Ammon's horn (tissue), 1 donor: ENCODE measurements at regions not wholly inside any gene's neighbourhood (a gene's known extent, or its start where the extent isn't known, plus 50 kb on each side); places are given as distances from the start of the nearest gene placed in this dataset.

Experiments
- DNase-seq: peaks from one replicate; pipeline ENCODE4 v3.0.0-alpha.2; 2016; ENCODE audit warnings: low spot score

DNA sequence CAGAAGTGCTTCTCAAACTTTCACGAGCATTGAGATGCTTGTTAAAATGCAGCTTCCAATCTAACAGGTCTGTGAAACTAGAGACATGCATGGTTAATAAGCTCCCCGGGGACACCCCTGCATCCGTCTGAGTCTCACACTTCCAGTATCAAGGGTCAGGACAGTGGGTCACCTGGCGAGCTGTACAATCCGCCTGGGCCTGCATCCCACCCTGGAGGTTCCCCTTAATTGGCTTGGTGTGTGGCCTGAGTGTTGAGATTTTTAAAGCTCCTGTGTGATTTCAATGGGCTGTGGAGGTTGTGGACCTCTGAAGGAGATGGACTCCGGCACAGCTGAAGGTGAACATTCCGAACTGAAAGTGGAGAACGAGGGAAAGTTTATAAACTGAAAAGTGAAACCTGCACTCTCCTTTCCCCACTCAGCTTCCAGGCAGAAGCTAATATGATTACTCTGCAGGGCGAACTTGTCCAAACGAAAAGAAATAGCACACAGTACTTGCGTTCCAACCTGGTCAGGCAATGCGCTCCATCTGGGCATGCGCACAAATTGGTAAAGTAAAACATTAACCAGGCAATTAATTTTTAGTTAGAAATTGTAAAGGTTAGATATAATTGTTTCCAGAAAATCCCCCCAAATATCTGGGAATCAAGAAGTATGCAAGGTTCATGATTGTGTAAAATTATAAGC is 191.7 kb upstream of the ALKAL2 start:
- no peak for DNase-seq

DNA sequence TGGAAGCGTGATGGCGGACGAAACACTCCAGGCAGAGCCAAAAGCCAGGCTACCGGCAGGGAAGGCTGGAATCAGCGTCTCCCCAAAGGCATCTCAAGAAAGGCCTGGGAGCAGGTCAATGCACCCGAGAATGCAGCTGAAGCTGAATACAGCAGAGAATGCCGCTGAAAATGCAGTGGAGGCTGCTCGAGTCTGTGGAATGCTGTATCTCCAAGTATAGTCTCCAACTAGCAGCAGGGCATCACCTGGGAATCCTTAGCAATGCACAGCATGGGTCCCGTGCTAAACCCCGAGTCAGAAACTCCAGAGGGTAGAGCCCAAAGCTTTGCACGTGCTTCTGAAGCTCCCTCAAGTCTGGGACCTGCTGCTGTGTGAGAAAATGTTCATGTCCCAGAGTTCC is 191.1 kb upstream of the ALKAL2 start:
- no peak for DNase-seq

DNA sequence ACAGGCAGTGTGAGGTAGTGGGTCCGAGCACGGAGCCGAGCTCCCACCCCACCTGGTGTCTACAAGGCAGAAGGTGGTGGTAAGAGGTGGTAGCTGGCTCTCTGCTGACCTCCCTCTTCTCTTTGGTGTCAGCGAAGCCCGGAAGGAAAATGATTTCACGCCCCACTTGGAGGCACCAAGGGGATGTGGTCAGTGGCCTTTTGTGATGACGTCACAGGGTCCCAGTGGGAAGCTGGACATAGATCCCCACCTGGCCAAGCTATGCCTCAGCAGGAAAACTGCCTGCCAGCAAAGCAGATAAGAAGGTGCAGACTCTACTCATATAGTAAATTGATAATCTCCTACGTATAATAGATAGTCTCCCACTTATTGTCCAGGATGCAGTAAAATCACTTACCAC is 183.7 kb upstream of the ALKAL2 start:
- DNase-seq, result no peak

DNA sequence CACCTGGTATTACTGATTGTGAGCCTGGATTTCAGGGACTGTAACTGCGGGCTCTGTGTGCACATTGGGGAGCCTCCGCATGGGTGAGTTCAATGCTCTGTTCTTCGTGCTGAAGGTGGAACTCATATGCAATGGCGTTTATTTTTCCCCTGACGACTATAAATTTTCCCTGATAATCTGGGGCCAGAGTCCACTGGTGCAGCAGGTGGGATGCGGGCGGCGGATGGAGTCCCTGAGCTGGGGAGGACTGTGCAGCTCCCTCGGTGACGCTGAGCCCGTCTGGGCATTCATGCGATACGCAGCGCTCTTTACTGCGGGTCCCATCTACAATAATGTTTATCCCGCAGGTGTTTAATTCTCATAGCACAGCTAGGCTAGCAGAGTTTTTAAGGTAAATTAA is 181.6 kb upstream of the ALKAL2 start:
- DNase-seq, result no peak

DNA sequence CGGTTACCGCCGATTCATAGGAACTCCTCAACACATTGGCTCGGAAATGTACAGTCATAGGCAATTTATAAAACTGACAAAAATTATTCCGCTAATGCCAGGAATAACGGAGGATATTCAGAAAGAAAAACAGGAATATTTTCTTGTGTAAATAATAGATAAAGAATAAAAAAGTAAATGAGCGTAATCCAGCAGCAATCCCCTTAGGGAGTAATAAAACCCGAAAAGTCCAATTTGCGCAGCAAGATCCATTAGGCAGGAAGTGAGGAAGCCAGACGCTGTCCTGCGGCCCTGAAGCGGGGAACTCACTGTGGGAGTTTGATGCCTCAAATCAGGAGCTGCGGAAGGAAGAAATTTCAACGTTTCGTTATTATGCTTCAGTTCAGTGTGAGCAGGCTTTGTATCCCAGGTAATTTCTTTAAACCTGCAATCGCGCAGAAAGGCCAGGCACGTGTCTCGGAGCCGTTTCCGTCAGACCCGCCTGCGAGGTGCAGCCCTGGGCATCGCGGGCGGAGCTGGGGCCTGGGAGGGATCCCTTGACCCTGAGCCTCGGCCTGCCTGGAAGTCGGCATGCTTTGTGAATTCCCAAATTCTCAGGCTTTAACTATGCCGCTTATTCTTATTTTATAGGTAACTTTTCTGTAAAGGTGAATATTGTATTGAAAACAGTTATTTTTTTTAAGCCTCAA is 180.9 kb upstream of the ALKAL2 start:
- no peak for DNase-seq

DNA sequence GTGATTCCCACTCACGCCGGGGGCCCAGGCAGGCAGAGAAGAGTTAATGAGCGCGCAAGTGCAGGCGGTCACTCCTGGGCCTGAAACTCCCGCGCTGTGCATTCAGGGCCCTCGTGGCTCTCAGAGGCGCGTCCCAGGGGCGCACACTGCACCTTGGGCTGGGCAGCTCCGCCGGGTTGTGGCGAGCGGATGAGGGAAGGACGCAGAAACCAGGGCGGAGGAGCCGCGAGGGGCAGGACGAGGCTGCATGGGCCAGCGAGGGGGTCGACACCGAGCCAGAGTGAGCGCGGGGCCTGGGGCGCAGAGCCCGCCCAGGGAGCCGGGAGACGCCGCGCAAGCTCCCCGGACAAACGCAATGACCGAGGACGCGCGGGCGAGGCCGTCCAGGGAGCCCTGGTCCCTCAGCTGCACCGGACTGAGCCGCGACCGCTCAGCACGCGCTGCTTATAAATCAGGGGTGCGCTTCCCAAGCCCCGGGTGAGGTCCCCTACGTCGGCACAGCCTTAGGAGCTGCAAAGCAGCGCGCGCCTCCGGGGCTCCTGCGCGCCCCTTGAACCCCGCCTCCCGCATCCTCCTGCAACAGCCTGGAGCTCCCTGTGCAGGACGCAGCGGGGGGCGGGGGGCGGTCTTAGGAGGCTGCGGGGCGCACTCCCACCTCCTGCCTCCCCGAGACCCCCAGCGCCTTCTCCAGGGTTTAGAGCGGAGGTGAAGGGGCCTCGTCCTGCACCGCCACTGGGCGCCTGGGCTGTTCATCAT is 180.2 kb upstream of the ALKAL2 start:
- DNase-seq, result no peak

DNA sequence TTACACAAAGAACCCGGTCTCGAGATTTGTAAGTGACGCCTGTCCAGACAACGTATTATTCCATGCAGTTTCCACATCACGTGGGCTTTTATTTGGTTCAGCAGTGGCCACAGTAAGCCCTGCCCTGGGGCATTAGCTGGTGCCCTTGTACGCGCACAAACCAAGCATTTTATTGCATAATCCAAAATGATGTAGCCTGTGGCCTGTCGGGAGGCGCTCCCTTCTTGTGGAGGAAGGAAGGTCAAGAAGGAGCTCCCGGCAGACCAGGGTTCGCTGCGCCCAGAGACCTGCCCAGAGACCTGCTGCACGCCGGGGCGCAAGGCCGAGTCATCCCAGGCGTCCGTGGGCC is 179.6 kb upstream of the ALKAL2 start:
- DNase-seq, result no peak

DNA sequence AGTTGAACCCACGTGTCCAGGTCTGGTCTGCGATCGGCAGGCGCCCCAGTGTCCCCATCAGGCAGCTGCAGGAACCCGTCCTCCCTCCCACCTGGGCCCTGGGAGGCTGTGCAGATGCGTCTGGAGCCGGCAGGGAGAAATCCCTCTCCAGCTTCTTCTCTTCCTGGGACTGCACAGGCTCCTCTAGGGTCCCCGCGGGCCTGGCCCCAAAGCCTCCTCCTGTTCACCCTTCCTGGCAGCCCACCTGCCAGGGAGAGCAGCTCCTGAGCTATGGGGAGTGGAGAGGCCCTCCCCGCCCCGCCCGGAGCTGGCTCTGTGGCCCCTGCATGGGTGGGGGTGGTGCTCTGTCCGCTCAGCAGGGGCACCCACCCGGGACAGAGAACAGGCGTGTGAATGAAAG is 179.2 kb upstream of the ALKAL2 start:
- DNase-seq, result no peak

DNA sequence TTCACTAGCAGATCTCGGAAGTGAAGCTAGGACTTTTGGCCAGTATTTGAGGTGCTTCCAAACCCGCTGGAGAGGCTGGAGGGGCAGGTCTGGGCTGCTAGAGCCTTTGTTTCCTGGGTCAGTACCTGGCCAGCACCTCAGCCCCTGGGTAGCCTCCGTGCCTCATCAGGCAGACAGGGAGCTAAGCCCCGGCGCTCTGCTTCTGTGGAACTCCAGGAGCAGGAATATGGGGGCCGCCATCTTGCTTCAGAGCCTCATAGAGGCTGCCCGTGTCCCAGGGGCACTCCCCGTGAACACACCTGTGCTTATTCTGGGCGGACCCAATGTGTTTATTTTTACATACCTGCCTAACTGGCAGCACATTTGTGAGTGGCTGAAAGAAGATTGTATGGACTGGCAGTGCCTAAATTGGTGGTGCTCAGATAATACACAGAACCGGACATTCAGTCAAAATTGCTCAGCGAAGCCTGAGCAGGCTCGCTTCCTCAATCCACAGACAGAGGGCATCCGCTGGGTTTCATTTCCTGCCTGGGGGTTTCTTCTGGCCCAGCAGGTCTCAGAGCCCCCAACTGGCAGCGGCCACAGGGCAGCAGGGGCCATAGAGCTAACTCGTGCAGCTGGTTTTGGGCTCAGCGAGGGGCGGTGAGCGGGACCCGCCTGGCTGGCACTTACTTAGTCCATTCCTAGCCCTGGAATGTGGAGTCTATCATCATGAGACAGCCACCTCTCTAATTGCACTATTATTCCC is 176.8 kb upstream of the ALKAL2 start:
- DNase-seq, result no peak

DNA sequence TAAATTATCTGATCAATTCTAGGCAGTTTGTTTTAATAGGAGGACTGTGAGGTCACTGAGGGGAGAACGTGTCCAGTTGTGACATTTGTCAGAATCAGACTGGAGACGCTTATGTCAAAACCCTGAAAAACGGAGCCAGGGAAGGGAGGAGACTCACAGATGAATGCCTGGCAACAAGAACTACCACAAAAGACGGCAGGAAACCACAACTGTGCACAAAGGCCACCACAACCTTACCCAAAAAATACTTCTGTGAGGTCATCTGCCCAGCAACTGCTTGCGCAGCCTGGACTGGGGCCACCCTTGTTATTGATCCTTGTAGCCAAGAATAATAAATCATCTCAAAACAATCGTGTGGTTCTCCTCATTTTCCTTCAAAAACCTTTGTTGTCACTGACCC is 173.0 kb upstream of the ALKAL2 start:
- no peak for DNase-seq

DNA sequence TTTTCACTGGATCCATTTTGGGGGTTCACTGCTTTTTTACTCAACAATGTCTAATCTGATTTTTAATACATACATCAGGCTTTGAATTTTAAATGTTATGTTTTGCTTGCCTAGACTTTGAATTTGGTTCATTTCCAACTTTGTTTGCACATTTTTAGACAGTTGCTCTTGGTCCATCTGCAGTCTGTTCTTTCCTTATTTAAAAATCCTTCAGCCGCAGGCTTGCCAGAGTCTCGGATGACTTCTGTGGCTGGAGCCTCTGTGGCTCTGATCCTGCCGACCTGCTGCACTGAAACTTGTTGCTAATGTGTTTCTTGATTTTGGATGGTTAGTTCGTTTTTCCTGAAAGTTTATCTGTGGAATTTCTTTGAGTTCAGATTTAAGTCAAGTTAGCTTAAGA is 172.0 kb upstream of the ALKAL2 start:
- DNase-seq, result no peak

DNA sequence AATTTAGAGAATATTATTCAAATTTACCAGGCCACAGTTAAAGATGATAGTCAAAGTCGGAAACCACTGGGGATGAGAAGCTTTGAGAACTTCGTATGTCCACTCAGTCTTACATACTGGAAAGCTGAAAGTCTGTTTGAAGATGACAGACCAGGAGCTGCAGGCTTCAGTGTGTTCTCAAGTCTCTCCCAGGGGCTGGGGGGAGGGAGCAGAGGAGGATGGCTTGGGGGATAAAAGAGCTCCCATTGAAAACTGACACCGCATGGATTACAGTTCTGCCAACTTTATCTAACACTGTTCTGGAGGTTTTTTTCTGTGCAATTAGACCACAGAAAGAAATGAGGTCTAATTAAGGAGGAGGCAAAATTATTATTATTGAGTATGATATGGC is 170.5 kb upstream of the ALKAL2 start:
- DNase-seq, result no peak

DNA sequence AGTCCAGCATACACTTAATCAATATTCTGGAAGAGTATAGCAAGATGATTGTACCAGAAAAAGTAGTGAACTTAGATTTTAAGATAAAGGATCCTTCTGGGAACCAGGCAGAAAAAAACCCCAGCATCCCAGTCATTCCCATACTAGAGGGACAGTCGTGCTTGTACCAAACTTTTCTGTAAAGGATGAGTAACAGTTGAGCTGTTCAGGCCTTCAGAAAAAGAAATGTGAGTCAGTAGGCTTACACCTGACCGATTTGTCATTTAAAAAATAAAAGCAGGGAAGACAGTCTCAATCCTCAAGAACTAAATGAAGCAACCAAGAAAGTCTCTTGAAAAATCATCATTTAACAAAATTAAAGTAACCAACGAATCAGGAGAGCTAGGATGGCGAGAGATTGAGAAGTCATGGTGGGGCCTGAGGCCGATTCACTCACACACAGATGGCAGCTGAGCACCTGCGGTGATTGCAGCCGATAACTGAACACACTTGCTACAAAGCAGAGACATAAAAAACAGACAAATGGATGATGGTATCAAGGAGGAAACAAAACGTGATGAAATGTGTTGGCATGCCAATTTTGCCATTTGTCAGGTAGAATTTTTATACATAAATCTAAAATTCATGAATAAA is 170.0 kb upstream of the ALKAL2 start:
- no peak for DNase-seq

DNA sequence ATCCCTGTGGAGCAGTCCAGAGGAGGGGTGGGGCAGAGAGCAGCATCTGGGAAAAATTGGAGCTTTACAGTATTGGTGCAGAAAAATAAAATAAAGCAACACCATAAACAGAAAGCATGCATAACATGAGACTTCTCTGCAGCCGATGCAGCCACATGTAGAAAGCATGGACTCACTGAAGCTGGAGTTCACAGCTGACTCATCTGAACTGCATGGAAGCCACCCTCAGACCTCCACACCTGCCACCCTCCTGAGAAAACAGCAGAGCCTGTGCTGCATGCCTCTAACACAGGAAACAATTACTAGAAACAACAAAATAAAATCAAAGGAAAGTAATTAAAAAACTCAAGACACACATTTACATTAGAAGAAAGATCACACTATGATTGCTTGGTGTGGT is 169.4 kb upstream of the ALKAL2 start:
- no peak for DNase-seq

DNA sequence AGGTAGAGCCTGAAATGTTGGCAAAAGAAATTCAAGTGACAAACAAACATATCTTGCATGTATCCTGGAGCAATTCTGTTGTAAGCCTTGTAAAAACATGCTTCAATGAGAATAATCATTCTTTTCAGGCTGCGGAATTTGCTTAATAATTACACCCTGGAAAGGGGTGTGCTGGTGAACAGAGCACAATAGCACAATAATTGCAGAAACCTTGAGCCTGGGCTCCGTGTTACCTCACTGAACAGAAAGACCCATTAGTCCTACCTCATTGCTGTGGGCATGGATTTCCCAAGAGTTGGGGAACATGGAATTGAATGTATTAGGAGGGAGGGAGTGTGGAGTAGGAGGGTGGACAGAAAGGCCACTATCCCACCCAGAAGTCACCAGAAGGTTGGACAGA is 168.0 kb upstream of the ALKAL2 start:
- no peak for DNase-seq

DNA sequence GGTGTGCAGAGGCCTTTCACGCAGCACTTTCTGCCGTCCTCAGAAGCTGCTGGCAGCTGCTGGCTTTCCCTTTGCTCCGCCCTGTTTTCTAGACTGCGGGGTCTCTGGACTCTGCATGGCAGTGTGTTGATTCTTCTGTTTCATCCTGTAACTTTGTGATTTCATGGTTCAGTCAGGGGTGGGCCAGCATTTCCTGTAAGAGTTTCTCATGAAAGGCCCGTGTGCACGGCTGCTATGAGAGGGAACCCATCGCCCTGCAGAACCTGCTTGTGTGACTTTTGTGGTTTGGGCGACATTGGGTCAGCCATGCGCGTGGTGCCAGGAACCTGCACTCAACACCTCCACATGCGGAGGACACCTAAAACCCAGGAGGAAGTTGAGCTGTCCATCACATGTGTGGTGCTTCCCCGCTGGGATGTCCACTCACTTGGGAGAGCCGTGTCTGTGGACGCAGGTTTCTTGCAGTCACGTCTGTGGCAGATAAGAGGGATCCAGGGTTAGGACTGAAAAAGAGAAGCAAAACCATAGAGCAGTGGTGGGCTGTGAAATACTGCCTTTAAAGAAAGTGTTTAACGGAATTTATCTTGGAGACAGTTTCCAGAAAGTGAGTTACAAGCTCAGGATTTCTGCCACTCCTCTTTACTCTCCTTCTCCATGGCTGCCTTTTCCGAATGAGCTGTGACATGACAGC is 167.3 kb upstream of the ALKAL2 start:
- DNase-seq, result no peak

DNA sequence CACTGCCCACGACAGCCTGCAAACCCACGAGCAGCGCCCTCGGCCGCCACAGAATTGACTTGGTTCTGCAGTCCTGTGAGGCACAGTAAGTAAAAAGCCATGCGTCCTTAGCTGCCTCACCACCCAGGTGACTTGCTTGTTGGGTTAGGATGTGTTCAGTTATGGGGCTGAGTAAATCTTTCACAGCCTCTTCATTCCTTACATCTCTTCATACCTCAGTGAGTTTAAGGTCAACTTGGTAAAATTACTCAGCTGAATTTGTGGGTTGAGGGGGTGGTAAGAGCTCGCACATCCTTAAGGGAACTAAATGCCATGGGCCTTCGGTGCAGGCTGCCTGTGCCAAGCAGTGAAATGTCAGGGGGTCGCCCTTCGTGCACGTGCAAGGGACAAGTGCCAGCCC is 165.2 kb upstream of the ALKAL2 start:
- no peak for DNase-seq

DNA sequence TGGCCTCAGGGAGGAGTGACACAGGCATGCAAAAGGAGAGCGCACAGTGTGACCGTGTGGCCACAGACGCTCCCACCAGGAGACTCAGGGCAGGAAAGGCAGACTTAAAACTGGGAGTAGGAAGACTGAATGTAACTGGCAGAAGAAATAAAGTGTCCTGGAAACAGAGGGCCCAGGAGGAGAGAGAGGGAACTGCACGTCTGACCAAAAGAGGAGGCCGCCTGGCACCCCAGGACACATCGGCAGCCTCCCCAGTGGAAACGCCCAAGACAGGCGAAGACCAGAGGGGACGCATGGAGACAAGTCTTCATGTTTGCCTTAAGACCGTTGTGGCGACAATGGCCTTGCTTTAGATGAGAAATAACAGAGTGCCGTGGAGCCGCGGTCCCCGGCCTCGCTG is 163.6 kb upstream of the ALKAL2 start:
- no peak for DNase-seq

DNA sequence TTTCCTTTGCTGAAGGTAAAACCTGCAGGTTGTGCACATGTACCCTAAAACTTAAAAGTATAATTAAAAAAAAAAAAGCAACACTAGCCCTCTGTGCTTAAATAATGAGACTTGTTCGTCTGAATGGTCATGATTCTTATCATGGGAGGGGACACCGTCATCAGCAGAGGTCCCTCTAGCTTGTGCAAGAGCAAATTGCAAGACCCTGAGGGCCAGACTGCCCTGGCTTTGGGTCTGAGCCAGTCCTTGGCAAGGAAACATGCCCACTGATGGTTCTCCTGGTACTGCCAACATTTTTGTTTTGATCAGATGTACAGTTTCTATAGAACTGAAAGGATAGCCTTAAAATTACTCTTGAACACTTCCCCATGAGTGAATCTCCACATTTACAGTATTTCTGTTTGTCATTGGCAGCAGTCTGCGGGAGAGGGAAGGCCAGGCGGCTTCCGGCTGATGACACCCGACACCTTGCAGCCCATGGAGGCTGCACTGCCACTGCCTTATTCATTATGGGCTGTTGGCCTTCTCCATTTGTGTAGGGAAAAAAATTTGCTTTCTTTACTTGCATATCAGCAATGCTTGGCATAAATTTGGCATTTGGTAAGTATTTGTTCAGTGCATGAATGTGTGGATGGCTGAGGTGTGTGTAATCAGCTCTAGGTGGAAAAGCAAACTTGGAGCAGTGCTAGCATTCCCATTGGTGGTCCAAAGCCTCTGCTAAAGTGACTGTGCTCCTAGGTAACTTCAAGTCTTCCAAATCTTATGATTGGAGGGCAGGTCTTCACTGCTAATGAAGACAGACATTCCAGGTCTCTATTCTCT is 161.6 kb upstream of the ALKAL2 start:
- no peak for DNase-seq

DNA sequence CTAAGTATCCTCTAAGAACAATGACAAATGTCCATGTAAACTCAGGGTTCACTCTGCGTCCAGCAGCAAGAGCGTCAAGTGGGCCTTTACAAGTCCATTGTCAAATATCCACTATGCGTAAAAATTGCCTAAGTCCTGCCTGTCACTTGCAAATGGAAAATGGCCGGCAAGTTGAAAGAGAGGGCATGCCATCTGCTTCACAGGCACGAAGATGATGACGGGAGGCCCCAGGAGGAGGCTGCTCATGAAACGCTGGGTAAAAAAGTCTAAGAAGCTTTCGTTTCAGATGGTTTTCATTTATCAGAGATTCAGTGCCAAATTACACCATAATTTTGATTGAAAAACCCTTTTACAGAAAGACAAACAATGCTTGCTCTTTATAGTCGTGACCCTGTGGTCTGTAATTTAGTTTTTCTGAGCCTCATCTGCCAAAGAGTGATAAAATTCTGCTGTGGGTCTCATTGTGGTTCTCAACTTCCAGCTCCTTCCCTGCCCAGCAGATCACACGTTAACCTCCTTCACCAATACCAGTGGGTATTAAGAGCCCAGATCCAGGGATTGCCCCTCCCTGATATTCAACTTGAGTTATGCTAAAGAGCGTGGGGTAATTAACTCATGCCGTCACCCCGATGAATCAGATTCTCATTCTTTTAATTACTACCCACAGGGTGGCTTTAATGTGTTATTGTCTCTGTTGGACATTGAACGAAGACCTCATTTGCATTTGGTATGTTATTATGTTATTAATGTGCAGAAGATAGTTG is 160.2 kb upstream of the ALKAL2 start:
- no peak for DNase-seq
